Transverse colon (tissue), 3 donors: ENCODE measurements at regions not wholly inside any gene's neighbourhood (a gene's known extent, or its start where the extent isn't known, plus 50 kb on each side); places are given as distances from the start of the nearest gene placed in this dataset.

Source experiments
- POLR2A ChIP-seq: fragments of 450-650 bp; IDR thresholded peaks from one replicate; pipeline ENCODE4 v1.6.1; 2016; ENCODE audit warnings: antibody characterized with exemption, mild to moderate bottlenecking, moderate library complexity
- TF ChIP-seq, protein P1 (sequence below), 5 experiments: fragments of 200-600 bp in 3 of 5; fragments of 450-650 bp in 2 of 5; sonication (generic) in 3 of 5; IDR thresholded peaks; 1 replicate in 2 of 5; 2 replicates in 3 of 5; pipeline ENCODE4 v1.5.1; 2016 to 2017; ENCODE audit warnings: antibody characterized with exemption in 5 of 5, inconsistent platforms in 3 of 5, mild to moderate bottlenecking in 2 of 5, moderate library complexity in 1 of 5

DNA sequence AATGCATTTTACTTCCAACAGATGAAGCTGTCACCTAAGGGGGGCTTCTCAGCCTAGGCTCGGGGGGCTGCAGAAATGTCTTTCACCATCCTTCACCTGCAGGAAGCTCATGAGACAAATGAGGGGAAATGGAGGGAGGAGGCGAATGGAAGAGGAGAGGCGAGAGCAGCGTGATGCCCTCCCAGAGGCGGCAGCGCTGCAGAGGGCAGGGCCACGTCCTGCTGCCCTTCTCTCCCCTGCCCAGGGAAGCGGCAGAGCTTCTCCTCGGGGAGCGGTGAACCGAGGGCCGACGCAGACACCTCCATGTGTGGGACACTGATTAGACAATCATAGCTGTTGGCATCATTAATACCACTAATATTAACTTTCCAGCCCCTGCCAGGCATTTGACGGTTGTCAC, 78.3 kb downstream of the SERPINA3 start:
- TF ChIP-seq, protein P1, sequence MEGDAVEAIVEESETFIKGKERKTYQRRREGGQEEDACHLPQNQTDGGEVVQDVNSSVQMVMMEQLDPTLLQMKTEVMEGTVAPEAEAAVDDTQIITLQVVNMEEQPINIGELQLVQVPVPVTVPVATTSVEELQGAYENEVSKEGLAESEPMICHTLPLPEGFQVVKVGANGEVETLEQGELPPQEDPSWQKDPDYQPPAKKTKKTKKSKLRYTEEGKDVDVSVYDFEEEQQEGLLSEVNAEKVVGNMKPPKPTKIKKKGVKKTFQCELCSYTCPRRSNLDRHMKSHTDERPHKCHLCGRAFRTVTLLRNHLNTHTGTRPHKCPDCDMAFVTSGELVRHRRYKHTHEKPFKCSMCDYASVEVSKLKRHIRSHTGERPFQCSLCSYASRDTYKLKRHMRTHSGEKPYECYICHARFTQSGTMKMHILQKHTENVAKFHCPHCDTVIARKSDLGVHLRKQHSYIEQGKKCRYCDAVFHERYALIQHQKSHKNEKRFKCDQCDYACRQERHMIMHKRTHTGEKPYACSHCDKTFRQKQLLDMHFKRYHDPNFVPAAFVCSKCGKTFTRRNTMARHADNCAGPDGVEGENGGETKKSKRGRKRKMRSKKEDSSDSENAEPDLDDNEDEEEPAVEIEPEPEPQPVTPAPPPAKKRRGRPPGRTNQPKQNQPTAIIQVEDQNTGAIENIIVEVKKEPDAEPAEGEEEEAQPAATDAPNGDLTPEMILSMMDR (IDR thresholded peaks at IDR 0.05) = no peak
- TF ChIP-seq POLR2A = no peak
